ENCODE measurements at regions not wholly inside any gene's neighbourhood (a gene's known extent, or its start where the extent isn't known, plus 50 kb on each side); places are given as distances from the start of the nearest gene placed in this dataset.
"Not testable (repeated sequence)": the region's sequence is repeated elsewhere in the genome, so short reads cannot be mapped to it uniquely, and the experiment has no call there.

- 73 to 84% methylated on average over 2 to 6 of the region's 6 CpGs for WGBS, 2 experiments (ENCODE audit: insufficient coverage in 1 of 2, insufficient read length in 1 of 2)
Observed at GRCh38 chr6:167481307-167481926, 156.5 kb downstream of the TTLL2 start.

GRCh38 chr6:167482801-167483200 lies 157.9 kb downstream of the TTLL2 start:
- not testable (repeated sequence) for H3K36me3 ChIP-seq (ENCODE audit: control insufficient read depth, insufficient read depth, low read length); H3K36me3 Mint-ChIP-seq (ENCODE audit: low read depth); H3K9me3 ChIP-seq (ENCODE audit: control insufficient read depth, low read length); H3K4me3 Mint-ChIP-seq; H3K27ac Mint-ChIP-seq; H3K27ac ChIP-seq (ENCODE audit: low read depth, low read length); H3K9me3 Mint-ChIP-seq; H3K4me3 ChIP-seq (ENCODE audit: low read length); H3K9ac ChIP-seq (ENCODE audit: extremely low read depth, low read length, poor library complexity, severe bottlenecking); H3K27me3 Mint-ChIP-seq (ENCODE audit: insufficient read depth); H3K27me3 ChIP-seq (ENCODE audit: control insufficient read depth, insufficient read depth, low read length, poor library complexity, severe bottlenecking); DNase-seq
- H3K4me1 Mint-ChIP-seq, result peaks cover 44% of the 10 kb centered on the region
- peaks cover 12% of the 10 kb centered on the region for H3K4me1 ChIP-seq (ENCODE audit: control insufficient read depth, insufficient read depth, low read length)
- 35 to 63% methylated on average over 3 of the region's 3 CpGs for WGBS, 2 experiments (ENCODE audit: insufficient coverage in 1 of 2, insufficient read length in 1 of 2)

More at GRCh38 chr6:167481307-167481926, 156.5 kb downstream of the TTLL2 start:
- H3K4me3 Mint-ChIP-seq, result no peak overlapping the region
- no peaks in the 10 kb centered on the region for H3K36me3 Mint-ChIP-seq (ENCODE audit: low read depth)
- Histone ChIP-seq H3K4me1 (ENCODE audit: control insufficient read depth, insufficient read depth, low read length) (peaks cover 12% of the 10 kb centered on the region), H3K9ac (ENCODE audit: extremely low read depth, low read length, poor library complexity, severe bottlenecking) (no peak overlapping the region), H3K36me3 (ENCODE audit: control insufficient read depth, insufficient read depth, low read length) (no peaks in the 10 kb centered on the region), H3K4me3 (ENCODE audit: low read length) (no peak overlapping the region), H3K27ac (ENCODE audit: low read depth, low read length) (no peak overlapping the region), H3K9me3 (ENCODE audit: control insufficient read depth, low read length) (no peaks in the 10 kb centered on the region), H3K27me3 (ENCODE audit: control insufficient read depth, insufficient read depth, low read length, poor library complexity, severe bottlenecking) (no peaks in the 10 kb centered on the region)
- peaks cover 2% of the 10 kb centered on the region for H3K9me3 Mint-ChIP-seq
- H3K4me1 Mint-ChIP-seq, result peaks cover 38% of the 10 kb centered on the region
- peak; percentile 62 for DNase-seq
- TF ChIP-seq CTCF (conservative IDR thresholded peaks at IDR 0.05), result no peak
- H3K27ac Mint-ChIP-seq, result peak overlapping the region; percentile 81
- no peaks in the 10 kb centered on the region for H3K27me3 Mint-ChIP-seq (ENCODE audit: insufficient read depth)

- no peak overlapping the region for H3K4me3 ChIP-seq (ENCODE audit: low read length)
- WGBS, 2 experiments (ENCODE audit: insufficient coverage in 1 of 2, insufficient read length in 1 of 2), result 92 to 94% methylated on average over 10 to 16 of the region's 16 CpGs
Observed at GRCh38 chr6:167485186-167485978, 160.5 kb downstream of the TTLL2 start.

More at GRCh38 chr6:167485186-167485978, 160.5 kb downstream of the TTLL2 start:
- H3K4me1 Mint-ChIP-seq, result peaks cover 40% of the 10 kb centered on the region
- H3K27me3 Mint-ChIP-seq (ENCODE audit: insufficient read depth), result peaks cover 5% of the 10 kb centered on the region
- Histone ChIP-seq H3K9ac (ENCODE audit: extremely low read depth, low read length, poor library complexity, severe bottlenecking) (no peak overlapping the region), H3K27me3 (ENCODE audit: control insufficient read depth, insufficient read depth, low read length, poor library complexity, severe bottlenecking) (no peaks in the 10 kb centered on the region), H3K4me1 (ENCODE audit: control insufficient read depth, insufficient read depth, low read length) (peaks cover 12% of the 10 kb centered on the region), H3K27ac (ENCODE audit: low read depth, low read length) (no peak overlapping the region), H3K36me3 (ENCODE audit: control insufficient read depth, insufficient read depth, low read length) (no peaks in the 10 kb centered on the region), H3K9me3 (ENCODE audit: control insufficient read depth, low read length) (no peaks in the 10 kb centered on the region)
- H3K36me3 Mint-ChIP-seq (ENCODE audit: low read depth), result no peaks in the 10 kb centered on the region
- DNase-seq, result no peak
- TF ChIP-seq CTCF (conservative IDR thresholded peaks at IDR 0.05), result peak; percentile 51
- no peak overlapping the region for H3K27ac Mint-ChIP-seq
- no peak overlapping the region for H3K4me3 Mint-ChIP-seq
- peaks cover 2% of the 10 kb centered on the region for H3K9me3 Mint-ChIP-seq

All from endodermal cell (in vitro differentiated cells).